ENCODE measurements at regions not wholly inside any gene's neighbourhood (a gene's known extent, or its start where the extent isn't known, plus 50 kb on each side); places are given as distances from the start of the nearest gene placed in this dataset.

GRCh38 chr18:65458871-65459270 is 291.9 kb upstream of the CDH7 start:
- H2BK12ac ChIP-seq (ENCODE audit: low read length), result no peak overlapping the region
- no peak overlapping the region for H3K9ac ChIP-seq (ENCODE audit: low read length)
- no peak overlapping the region for H3K18ac ChIP-seq (ENCODE audit: low read length)
- H4K12ac ChIP-seq (ENCODE audit: low read depth, low read length), result no peak overlapping the region
- H4K91ac ChIP-seq (ENCODE audit: low read depth, low read length), result no peak overlapping the region
- H3K9me3 ChIP-seq (ENCODE audit: insufficient read depth, low read depth, low read length), result no peaks in the 10 kb centered on the region
- no peak for DNase-seq
- no peaks in the 10 kb centered on the region for H3K36me3 ChIP-seq (ENCODE audit: control insufficient read depth in 1 of 2, insufficient read depth in 2 of 2, low read length in 2 of 2)
- H3K4me3 ChIP-seq (ENCODE audit: low read depth, low read length), result no peak overlapping the region
- H2BK5ac ChIP-seq (ENCODE audit: low read depth, low read length, poor library complexity), result no peak overlapping the region
- no peak overlapping the region for H2AK5ac ChIP-seq (ENCODE audit: low read length)
- no peaks in the 10 kb centered on the region for H3K79me1 ChIP-seq (ENCODE audit: low read length)
- H3K14ac ChIP-seq (ENCODE audit: low read length), result no peak overlapping the region
- no CpG with 5 or more reads among the region's 1 CpG for WGBS (ENCODE audit: extremely low coverage, insufficient coverage, insufficient read length)
- H2AFZ ChIP-seq (ENCODE audit: insufficient read depth, low read length, poor library complexity), result no peak overlapping the region
- H3K27me3 ChIP-seq (ENCODE audit: insufficient read depth, low read length), result no peaks in the 10 kb centered on the region
- H3K23ac ChIP-seq (ENCODE audit: low read length), result no peak overlapping the region
- no peak overlapping the region for H3K4ac ChIP-seq (ENCODE audit: low read depth, low read length)
- H3K4me2 ChIP-seq (ENCODE audit: low read length), result no peak overlapping the region
- H3K4me1 ChIP-seq (ENCODE audit: control insufficient read depth in 1 of 2, insufficient read depth in 2 of 2, low read length in 2 of 2), result no peaks in the 10 kb centered on the region
- no peaks in the 10 kb centered on the region for H3K79me2 ChIP-seq (ENCODE audit: control insufficient read depth, insufficient read depth, low read length, poor library complexity)
- no peak overlapping the region for H3K27ac ChIP-seq (ENCODE audit: low read depth, low read length)
- H2BK120ac ChIP-seq (ENCODE audit: insufficient read depth, low read length, poor library complexity), result no peak overlapping the region
- no peak overlapping the region for H4K8ac ChIP-seq (ENCODE audit: low read depth, low read length)

- Histone ChIP-seq H4K12ac (ENCODE audit: low read depth, low read length) (no peak overlapping the region), H3K14ac (ENCODE audit: low read length) (no peak overlapping the region), H3K9me3 (ENCODE audit: insufficient read depth, low read depth, low read length) (no peaks in the 10 kb centered on the region), H3K79me2 (ENCODE audit: control insufficient read depth, insufficient read depth, low read length, poor library complexity) (no peaks in the 10 kb centered on the region), H3K9ac (ENCODE audit: low read length) (no peak overlapping the region), H2AK5ac (ENCODE audit: low read length) (no peak overlapping the region), H3K4me1 (ENCODE audit: control insufficient read depth in 1 of 2, insufficient read depth in 2 of 2, low read length in 2 of 2) (no peaks in the 10 kb centered on the region), H3K4me2 (ENCODE audit: low read length) (no peak overlapping the region), H2BK5ac (ENCODE audit: low read depth, low read length, poor library complexity) (no peak overlapping the region), H3K79me1 (ENCODE audit: low read length) (no peaks in the 10 kb centered on the region), H4K8ac (ENCODE audit: low read depth, low read length) (no peak overlapping the region), H3K27me3 (ENCODE audit: insufficient read depth, low read length) (no peaks in the 10 kb centered on the region), H4K91ac (ENCODE audit: low read depth, low read length) (no peak overlapping the region), H3K23ac (ENCODE audit: low read length) (no peak overlapping the region), H3K18ac (ENCODE audit: low read length) (no peak overlapping the region), H3K27ac (ENCODE audit: low read depth, low read length) (no peak overlapping the region), H2BK12ac (ENCODE audit: low read length) (no peak overlapping the region), H3K4me3 (ENCODE audit: low read depth, low read length) (no peak overlapping the region), H2BK120ac (ENCODE audit: insufficient read depth, low read length, poor library complexity) (no peak overlapping the region), H3K36me3 (ENCODE audit: control insufficient read depth in 1 of 2, insufficient read depth in 2 of 2, low read length in 2 of 2) (no peaks in the 10 kb centered on the region), H2AFZ (ENCODE audit: insufficient read depth, low read length, poor library complexity) (no peak overlapping the region), H3K4ac (ENCODE audit: low read depth, low read length) (no peak overlapping the region)
- no CpG with 5 or more reads among the region's 3 CpGs for WGBS (ENCODE audit: extremely low coverage, insufficient coverage, insufficient read length)
- peak in 1 of 2 donors; percentile 1 for DNase-seq
Observed at GRCh38 chr18:65439188-65439587, 311.6 kb upstream of the CDH7 start.

DNA sequence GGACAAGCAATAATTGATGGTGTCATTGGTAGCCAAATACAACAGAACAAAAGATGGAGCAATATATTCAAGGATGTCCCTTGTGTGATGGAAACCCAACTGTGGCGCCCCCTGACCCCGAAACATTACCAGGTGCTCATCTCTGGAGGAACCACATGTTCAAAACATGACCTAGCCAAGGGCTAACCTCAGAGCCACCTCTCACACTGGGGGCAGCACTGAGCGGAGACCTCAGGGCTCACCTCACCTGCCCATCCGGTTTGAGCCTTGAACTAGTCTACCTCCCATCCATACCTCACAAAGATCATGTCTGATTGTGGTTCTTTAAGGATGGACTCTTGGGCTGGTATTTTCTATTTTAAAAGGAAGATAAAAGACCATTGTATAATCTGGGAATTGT is 314.4 kb upstream of the CDH7 start:
- Histone ChIP-seq H3K9me3 (ENCODE audit: insufficient read depth, low read depth, low read length) (no peaks in the 10 kb centered on the region), H3K23ac (ENCODE audit: low read length) (no peak overlapping the region), H3K4me3 (ENCODE audit: low read depth, low read length) (no peak overlapping the region), H3K4ac (ENCODE audit: low read depth, low read length) (no peak overlapping the region), H3K14ac (ENCODE audit: low read length) (no peak overlapping the region), H2BK12ac (ENCODE audit: low read length) (no peak overlapping the region), H3K4me2 (ENCODE audit: low read length) (no peak overlapping the region), H3K4me1 (ENCODE audit: control insufficient read depth in 1 of 2, insufficient read depth in 2 of 2, low read length in 2 of 2) (no peaks in the 10 kb centered on the region), H3K36me3 (ENCODE audit: control insufficient read depth in 1 of 2, insufficient read depth in 2 of 2, low read length in 2 of 2) (no peaks in the 10 kb centered on the region), H3K79me2 (ENCODE audit: control insufficient read depth, insufficient read depth, low read length, poor library complexity) (no peaks in the 10 kb centered on the region), H2AFZ (ENCODE audit: insufficient read depth, low read length, poor library complexity) (no peak overlapping the region), H3K27me3 (ENCODE audit: insufficient read depth, low read length) (no peaks in the 10 kb centered on the region), H4K8ac (ENCODE audit: low read depth, low read length) (no peak overlapping the region), H2BK120ac (ENCODE audit: insufficient read depth, low read length, poor library complexity) (no peak overlapping the region), H3K27ac (ENCODE audit: low read depth, low read length) (no peak overlapping the region), H3K9ac (ENCODE audit: low read length) (no peak overlapping the region), H3K79me1 (ENCODE audit: low read length) (no peaks in the 10 kb centered on the region), H2AK5ac (ENCODE audit: low read length) (no peak overlapping the region), H2BK5ac (ENCODE audit: low read depth, low read length, poor library complexity) (no peak overlapping the region), H3K18ac (ENCODE audit: low read length) (no peak overlapping the region), H4K12ac (ENCODE audit: low read depth, low read length) (no peak overlapping the region), H4K91ac (ENCODE audit: low read depth, low read length) (no peak overlapping the region)
- WGBS (ENCODE audit: extremely low coverage, insufficient coverage, insufficient read length), result no CpG with 5 or more reads among the region's 4 CpGs
- no peak for DNase-seq

DNA sequence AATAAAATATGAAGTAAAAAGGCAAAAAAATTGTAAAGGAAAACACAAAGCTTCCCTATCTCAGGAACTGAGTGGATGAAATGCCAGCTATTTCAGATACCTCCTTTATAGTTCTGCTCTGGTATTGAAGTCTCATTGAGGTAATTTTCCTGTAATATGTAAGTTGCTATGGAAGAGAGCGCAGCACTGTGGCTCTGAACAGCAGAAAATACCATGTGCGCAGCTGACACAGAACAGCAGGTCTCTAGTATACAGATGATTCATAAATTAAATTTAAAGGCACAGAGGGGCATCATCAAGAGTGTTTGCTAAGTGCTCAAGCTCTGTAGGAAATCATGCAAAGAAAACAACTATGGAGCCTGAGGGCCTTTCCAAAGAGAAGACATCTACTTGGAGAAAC is 315.3 kb upstream of the CDH7 start:
- Histone ChIP-seq H3K4me3 (ENCODE audit: low read depth, low read length) (no peak overlapping the region), H3K27ac (ENCODE audit: low read depth, low read length) (no peak overlapping the region), H2AK5ac (ENCODE audit: low read length) (no peak overlapping the region), H3K18ac (ENCODE audit: low read length) (no peak overlapping the region), H3K36me3 (ENCODE audit: control insufficient read depth in 1 of 2, insufficient read depth in 2 of 2, low read length in 2 of 2) (no peaks in the 10 kb centered on the region), H3K79me2 (ENCODE audit: control insufficient read depth, insufficient read depth, low read length, poor library complexity) (no peaks in the 10 kb centered on the region), H3K9ac (ENCODE audit: low read length) (no peak overlapping the region), H2AFZ (ENCODE audit: insufficient read depth, low read length, poor library complexity) (no peak overlapping the region), H4K8ac (ENCODE audit: low read depth, low read length) (no peak overlapping the region), H3K23ac (ENCODE audit: low read length) (no peak overlapping the region), H4K91ac (ENCODE audit: low read depth, low read length) (no peak overlapping the region), H2BK12ac (ENCODE audit: low read length) (no peak overlapping the region), H3K4me2 (ENCODE audit: low read length) (no peak overlapping the region), H3K9me3 (ENCODE audit: insufficient read depth, low read depth, low read length) (no peaks in the 10 kb centered on the region), H3K79me1 (ENCODE audit: low read length) (no peaks in the 10 kb centered on the region), H3K14ac (ENCODE audit: low read length) (no peak overlapping the region), H3K27me3 (ENCODE audit: insufficient read depth, low read length) (no peaks in the 10 kb centered on the region), H3K4ac (ENCODE audit: low read depth, low read length) (no peak overlapping the region), H4K12ac (ENCODE audit: low read depth, low read length) (no peak overlapping the region), H3K4me1 (ENCODE audit: control insufficient read depth in 1 of 2, insufficient read depth in 2 of 2, low read length in 2 of 2) (no peaks in the 10 kb centered on the region), H2BK120ac (ENCODE audit: insufficient read depth, low read length, poor library complexity) (no peak overlapping the region), H2BK5ac (ENCODE audit: low read depth, low read length, poor library complexity) (no peak overlapping the region)
- no peak for DNase-seq
- no CpG with 5 or more reads among the region's 2 CpGs for WGBS (ENCODE audit: extremely low coverage, insufficient coverage, insufficient read length)

Data from trophoblast cell (in vitro differentiated cells and primary cell).